ENCODE measurements at regions not wholly inside any gene's neighbourhood (a gene's known extent, or its start where the extent isn't known, plus 50 kb on each side); places are given as distances from the start of the nearest gene placed in this dataset.

GRCh38 chr4:134666640-134667039 lies 465.1 kb upstream of the PABPC4L start:
- no peak for TF ChIP-seq CTCF (IDR thresholded peaks at IDR 0.05)

DNA sequence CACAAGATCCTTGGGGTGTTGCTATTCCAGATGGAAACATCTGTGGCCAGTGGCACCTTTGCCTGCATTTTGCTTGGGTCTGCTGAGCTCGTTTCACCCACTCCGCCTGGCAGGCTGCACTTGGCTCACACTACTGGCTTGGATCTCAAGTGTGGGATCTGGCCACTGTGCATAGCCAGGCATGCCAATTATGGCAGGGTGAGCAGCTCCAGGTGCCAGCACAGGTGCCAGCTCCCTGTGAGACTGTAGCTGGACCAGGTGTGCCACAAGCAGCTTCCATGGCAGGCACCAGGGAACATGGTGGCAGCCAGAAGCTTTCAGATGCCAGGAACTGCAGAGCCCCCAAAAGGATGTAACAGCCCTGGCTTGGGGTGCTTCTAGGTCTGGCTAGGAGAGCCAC lies 463.8 kb upstream of the PABPC4L start:
- TF ChIP-seq CTCF (IDR thresholded peaks at IDR 0.05) = no peak

- no peak for TF ChIP-seq CTCF (IDR thresholded peaks at IDR 0.05)
Observed at GRCh38 chr4:134663742-134664141, 462.2 kb upstream of the PABPC4L start.

DNA sequence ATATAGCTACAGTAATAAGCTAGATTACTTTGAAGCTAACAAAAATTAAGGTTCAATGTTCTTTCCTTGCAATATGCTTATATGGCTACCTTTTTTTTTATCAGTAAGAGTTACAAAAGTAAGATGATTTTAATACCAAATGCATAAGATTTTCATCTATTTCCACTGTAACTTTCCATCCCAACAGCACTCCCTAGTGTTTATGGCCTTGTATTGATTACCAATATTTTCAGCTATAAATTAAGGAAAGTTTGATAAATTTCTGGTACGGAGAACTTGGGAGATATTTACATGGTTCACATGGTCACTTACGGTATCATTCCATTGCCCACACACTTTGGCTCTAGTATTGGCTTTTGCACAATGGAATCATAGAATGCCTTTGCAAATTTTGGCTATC lies 448.9 kb upstream of the PABPC4L start:
- TF ChIP-seq CTCF (IDR thresholded peaks at IDR 0.05) = peak; percentile 28; the same call in 1 of the 2 replicates

DNA sequence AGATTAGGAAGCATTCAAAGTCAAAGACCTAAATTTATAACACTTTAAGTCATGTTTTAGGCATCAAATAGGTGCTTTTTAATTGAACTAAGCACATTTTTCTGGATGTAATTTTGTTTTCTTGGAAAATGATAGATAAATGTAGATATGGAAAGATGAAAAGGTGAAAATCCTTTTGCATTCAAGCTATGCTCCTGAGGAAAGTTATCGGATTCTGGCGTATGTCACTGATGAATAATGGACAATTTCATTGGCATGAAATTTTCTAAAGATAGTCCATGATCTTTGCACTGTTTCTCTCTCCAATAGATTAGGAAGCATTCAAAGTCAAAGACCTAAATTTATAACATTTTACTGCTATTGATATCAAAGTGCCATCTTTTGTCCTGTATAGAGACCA lies 444.2 kb upstream of the PABPC4L start:
- no peak for TF ChIP-seq CTCF (IDR thresholded peaks at IDR 0.05)

GRCh38 chr4:134636338-134637051 lies 434.9 kb upstream of the PABPC4L start:
- no peak for TF ChIP-seq CTCF (IDR thresholded peaks at IDR 0.05)

- no peak for TF ChIP-seq CTCF (IDR thresholded peaks at IDR 0.05)
Observed at GRCh38 chr4:134634301-134634700, 432.7 kb upstream of the PABPC4L start.

DNA sequence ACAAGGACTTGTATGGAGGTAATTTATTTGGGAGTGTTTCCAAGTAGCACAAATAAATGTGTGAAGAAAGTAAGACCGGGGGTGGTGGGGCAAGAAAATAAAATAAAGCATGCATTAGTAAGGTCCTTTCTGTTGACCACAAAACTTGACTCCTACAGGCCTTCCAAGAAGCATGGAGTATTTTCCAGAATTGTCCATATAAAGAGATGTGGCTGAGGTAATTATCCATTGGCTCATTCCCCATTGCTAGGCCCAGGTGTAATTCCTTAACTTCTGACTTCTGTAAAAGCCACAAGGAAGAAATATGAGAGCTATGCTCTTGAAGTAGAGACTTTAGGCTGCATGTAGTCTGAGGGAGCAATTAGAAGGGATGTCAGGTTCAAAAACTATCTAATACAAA lies 430.5 kb upstream of the PABPC4L start:
- TF ChIP-seq CTCF (IDR thresholded peaks at IDR 0.05) = no peak
